GM19328 (cell line): ENCODE measurements at regions not wholly inside any gene's neighbourhood (a gene's known extent, or its start where the extent isn't known, plus 50 kb on each side); places are given as distances from the start of the nearest gene placed in this dataset.

Source experiments
- ATAC-seq: cut with Tn5 transposase; IDR thresholded peaks from one replicate; pipeline ENCODE4 v1.9.1; 2021; ENCODE audit warnings: mild to moderate bottlenecking, moderate library complexity; ENCODE audit not compliant: unreplicated experiment

GRCh38 chr6:121809211-121809610 lies 373.8 kb downstream of the GJA1 start:
- no peak for ATAC-seq

DNA sequence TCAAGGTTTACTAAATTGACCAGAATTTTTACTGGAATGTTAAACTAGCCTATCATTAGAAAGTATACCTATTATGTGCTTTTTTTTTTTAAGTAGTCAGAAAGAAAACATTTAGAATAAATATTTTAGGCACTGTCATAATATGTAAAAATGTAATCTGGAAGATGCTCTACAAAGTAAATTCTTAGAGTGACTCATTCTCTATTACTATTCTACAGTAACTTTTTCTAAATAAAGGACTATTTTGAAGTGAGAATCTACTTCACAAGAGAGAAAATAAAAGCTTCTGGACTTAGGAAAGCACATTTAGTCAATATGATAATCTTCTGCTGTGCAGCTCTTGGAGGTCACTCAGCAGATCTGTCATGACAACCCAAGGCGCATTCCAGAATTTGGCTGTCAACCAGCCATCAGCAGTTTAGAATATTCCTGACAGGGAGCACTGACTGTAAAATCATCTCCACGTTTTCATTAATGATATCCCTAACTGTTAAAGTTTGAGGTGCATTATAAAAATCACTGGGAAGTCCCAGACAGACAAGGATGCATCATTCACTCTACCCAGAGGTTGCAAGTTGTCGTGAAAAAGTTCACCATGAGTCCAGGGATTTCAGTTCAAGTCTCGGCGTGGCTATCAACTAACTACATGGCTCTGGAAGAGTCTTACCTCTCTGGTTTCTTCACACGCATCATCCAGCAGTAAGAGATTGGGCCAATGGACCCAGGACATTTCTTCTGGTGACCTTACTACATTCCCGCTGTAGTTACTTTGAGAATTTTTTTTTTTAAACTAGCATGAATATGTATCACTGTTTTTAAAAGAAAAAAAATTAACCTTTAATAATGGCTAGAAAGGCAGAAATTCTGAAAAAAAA lies 374.9 kb downstream of the GJA1 start:
- ATAC-seq, result no peak

- ATAC-seq, result no peak
Measured at GRCh38 chr6:121811106-121811505, 375.7 kb downstream of the GJA1 start.

- ATAC-seq, result no peak
Measured at GRCh38 chr6:121816361-121816760, 380.9 kb downstream of the GJA1 start.

- ATAC-seq, result no peak
Measured at GRCh38 chr6:121816906-121817540, 381.6 kb downstream of the GJA1 start.

- ATAC-seq, result no peak
Measured at GRCh38 chr6:121823437-121823851, 388.0 kb downstream of the GJA1 start.

DNA sequence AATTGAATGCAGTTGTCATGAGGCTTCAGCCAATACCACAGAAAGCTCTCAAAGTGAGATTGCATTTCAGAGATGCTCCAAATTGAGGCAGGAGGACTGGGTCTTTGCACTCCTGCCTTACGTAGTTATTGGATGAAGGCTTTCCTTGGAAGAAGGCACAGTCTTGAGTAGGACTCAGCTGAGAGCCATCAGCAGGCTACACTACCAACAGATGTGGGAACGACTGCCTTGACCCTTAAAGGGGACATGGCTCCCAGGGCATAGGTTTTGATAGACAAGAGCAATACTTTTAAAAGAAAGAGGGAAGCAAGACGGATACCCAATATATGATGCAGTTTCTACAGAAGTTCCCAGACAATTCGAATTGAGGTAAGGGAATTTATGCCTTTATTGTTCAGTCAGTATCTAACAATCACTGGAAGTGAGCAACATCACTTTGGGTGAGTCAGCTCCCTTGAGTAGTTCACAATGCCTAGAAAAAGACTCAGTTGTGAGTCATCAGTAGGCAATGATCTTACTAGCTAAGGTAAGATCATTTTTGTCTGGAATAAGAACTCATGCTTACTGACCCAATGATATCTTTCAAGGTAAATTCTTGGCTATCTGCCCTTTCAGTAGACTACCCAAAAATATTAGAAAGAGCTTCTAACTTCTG lies 390.8 kb downstream of the GJA1 start:
- no peak for ATAC-seq

GRCh38 chr6:121828146-121828886 lies 392.9 kb downstream of the GJA1 start:
- no peak for ATAC-seq

DNA sequence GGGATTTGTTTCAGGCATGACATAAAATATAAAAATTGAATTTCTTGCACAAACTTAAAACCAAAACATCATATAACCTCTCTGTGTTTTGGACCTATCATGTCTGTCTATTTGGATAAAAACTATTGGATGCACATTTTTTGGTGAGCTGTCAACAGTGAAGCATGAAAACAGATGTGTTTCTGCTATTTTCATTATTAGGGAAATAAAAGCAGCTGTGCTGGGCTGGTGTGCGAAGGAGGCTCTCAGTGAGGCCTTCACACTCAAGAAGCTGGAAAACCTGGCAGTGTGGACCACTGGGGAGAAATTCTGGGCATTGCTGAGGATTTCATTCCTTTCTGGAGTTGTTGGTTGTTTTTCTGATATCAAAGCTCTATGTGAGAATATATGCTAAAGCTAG lies 395.3 kb downstream of the GJA1 start:
- ATAC-seq, result no peak

GRCh38 chr6:121835662-121836061 lies 400.2 kb downstream of the GJA1 start:
- no peak for ATAC-seq

DNA sequence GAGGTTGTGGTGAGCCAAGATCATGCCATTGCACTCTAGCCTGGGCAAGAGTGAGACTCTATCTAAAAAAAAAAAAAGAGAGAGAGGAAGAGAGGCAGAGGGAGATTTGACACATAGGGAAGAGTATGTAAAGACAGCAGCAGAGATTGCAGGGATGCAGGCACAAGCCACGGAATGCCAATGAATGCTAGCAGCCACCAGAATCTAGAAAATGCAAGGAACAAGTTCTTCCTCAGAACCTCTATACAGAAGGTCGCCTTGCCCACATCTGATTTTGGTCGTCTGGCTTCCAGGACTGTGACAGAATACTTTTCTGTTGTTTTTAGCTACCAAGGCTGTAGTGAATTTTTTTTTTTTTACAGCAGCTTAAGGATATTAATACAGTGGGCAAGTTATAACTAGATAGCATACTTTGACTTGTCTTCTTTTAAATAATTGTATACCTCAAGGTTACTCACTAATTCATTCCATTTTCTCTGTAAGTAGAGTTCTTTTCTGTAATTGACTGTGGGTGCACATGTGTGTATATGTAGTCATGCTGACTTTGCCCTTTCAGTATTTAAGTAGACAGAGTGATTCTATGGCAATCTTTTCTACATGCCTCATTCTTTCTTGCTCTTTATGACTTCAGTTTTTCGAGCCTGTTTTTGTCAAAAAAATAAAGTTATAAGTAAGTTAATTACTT lies 402.2 kb downstream of the GJA1 start:
- ATAC-seq, result no peak

GRCh38 chr6:121838842-121839241 lies 403.4 kb downstream of the GJA1 start:
- no peak for ATAC-seq

DNA sequence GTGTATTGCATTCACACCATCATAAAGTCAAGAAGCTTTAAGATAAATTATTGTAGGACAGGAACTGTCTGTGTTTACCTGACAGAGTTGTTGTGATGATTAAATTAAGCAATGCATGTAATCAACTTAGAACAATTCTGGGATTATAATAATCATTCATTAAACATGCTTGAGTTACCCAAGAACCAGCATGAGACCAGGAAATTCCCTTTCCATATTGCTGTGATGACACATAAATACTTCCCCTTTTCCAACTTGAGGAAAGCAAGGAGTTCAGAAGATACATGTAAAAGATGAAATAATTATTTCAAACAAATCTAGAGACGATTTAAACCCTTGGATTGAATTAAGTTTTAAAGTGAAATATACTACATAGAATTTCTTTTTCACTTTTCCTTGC lies 404.4 kb downstream of the GJA1 start:
- ATAC-seq, result no peak

- no peak for ATAC-seq
Measured at GRCh38 chr6:121844898-121845297, 409.5 kb downstream of the GJA1 start.

GRCh38 chr6:121847806-121848522 lies 412.5 kb downstream of the GJA1 start:
- ATAC-seq, result no peak

GRCh38 chr6:121848523-121849255 lies 413.2 kb downstream of the GJA1 start:
- no peak for ATAC-seq

DNA sequence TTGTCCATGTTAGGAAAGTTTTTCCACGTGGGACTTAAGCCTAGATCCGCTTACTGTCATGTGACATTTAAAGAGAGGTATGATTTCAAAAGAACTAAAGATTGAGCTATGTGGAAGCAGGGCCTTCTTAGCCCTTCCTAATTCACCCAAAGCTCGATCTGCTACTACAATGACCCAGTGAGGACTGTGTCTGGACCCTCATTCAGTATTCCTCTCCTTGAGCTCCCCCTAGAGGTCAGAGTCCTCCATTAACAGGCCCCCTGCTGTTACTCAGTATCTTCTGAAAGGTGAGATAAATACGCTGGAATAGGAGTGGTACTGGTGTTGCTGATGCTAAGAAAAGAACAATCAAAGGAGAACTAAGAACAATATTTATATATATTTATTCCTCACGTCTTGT lies 414.0 kb downstream of the GJA1 start:
- peak; percentile 87 for ATAC-seq

DNA sequence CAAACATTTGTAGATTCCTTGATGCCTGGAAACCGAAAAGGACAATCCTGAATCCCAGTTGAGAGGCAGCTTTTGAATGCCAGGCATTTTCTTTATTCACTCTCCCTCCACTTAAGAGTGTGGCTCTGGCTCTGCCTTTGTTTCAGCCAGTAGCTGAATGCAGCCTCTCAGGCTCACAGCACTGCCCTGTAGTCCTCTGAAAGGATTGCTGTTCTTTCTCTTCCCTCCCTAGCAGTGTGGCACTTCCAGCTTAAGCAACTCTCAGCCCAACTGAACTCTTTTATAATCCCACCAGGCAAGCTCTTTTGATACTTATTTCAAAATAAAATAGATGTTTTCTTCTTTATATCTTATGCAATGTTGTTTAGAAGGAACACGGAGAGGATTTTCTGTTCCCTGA lies 415.6 kb downstream of the GJA1 start:
- no peak for ATAC-seq

- ATAC-seq, result no peak
Measured at GRCh38 chr6:121853686-121854085, 418.2 kb downstream of the GJA1 start.
